Skeletal muscle tissue (tissue), 3 donors: ENCODE measurements at regions not wholly inside any gene's neighbourhood (a gene's known extent, or its start where the extent isn't known, plus 50 kb on each side); places are given as distances from the start of the nearest gene placed in this dataset.

Experiments used
- H3K27ac ChIP-seq: one replicate; pipeline ENCODE4 v1.7.0; 2013; ENCODE audit warnings: mild to moderate bottlenecking, low read depth, low read length, inconsistent platforms
- H3K27me3 ChIP-seq, 3 donors: one replicate each; pipeline ENCODE4 v1.7.0; 2013; ENCODE audit warnings: low read length in 3 of 3; ENCODE audit not compliant: control insufficient read depth in 3 of 3, insufficient read depth in 3 of 3
- H3K36me3 ChIP-seq, 3 donors: one replicate each; pipeline ENCODE4 v1.7.0; 2013; ENCODE audit warnings: low read length in 3 of 3; ENCODE audit not compliant: control insufficient read depth in 3 of 3, insufficient read depth in 3 of 3
- H3K4me1 ChIP-seq, 3 donors: one replicate each; pipeline ENCODE4 v1.7.0; 2013; ENCODE audit warnings: low read length in 3 of 3, mild to moderate bottlenecking in 3 of 3; ENCODE audit not compliant: control insufficient read depth in 3 of 3, insufficient read depth in 3 of 3
- H3K4me3 ChIP-seq, 3 donors: one replicate each; pipeline ENCODE4 v1.7.0; 2013; ENCODE audit warnings: low read length in 3 of 3
- H3K9ac ChIP-seq, 3 donors: one replicate each; pipeline ENCODE4 v1.7.0; 2013; ENCODE audit warnings: low read length in 3 of 3, mild to moderate bottlenecking in 3 of 3, moderate library complexity in 2 of 3, low read depth in 1 of 3
- H3K9me3 ChIP-seq, 3 donors: one replicate each; pipeline ENCODE4 v1.7.0; 2013; ENCODE audit warnings: low read length in 3 of 3; ENCODE audit not compliant: control insufficient read depth in 3 of 3
- donor health status: Osteomylitis.

GRCh38 chr6:146878168-146878951 is 279.6 kb downstream of the ADGB start:
- no peak overlapping the region for H3K27ac ChIP-seq
- H3K9me3 ChIP-seq, result no peaks in the 10 kb centered on the region
- peaks cover 0 to 8% (median 7%) of the 10 kb centered on the region in 3 donors for H3K4me1 ChIP-seq
- H3K36me3 ChIP-seq, result no peaks in the 10 kb centered on the region
- H3K9ac ChIP-seq, result no peak overlapping the region
- H3K4me3 ChIP-seq, result no peak overlapping the region
- H3K27me3 ChIP-seq, result no peaks in the 10 kb centered on the region

GRCh38 chr6:146878952-146879340 is 280.2 kb downstream of the ADGB start:
- no peaks in the 10 kb centered on the region for H3K27me3 ChIP-seq
- no peak overlapping the region for H3K4me3 ChIP-seq
- H3K9ac ChIP-seq, result no peak overlapping the region
- H3K36me3 ChIP-seq, result no peaks in the 10 kb centered on the region
- peaks cover 0 to 8% (median 7%) of the 10 kb centered on the region in 3 donors for H3K4me1 ChIP-seq
- no peaks in the 10 kb centered on the region for H3K9me3 ChIP-seq
- no peak overlapping the region for H3K27ac ChIP-seq

- Histone ChIP-seq H3K9ac (no peak overlapping the region), H3K36me3 (no peaks in the 10 kb centered on the region), H3K27ac (no peak overlapping the region), H3K4me3 (no peak overlapping the region), H3K27me3 (no peaks in the 10 kb centered on the region), H3K4me1 (peaks cover 0 to 8% (median 7%) of the 10 kb centered on the region in 3 donors), H3K9me3 (no peaks in the 10 kb centered on the region)
These were observed 280.8 kb downstream of the ADGB start for GRCh38 chr6:146879406-146880117.

- no peaks in the 10 kb centered on the region for H3K36me3 ChIP-seq
- H3K4me3 ChIP-seq, result no peak overlapping the region
- no peaks in the 10 kb centered on the region for H3K9me3 ChIP-seq
- no peaks in the 10 kb centered on the region for H3K27me3 ChIP-seq
- no peak overlapping the region for H3K27ac ChIP-seq
- H3K4me1 ChIP-seq, result peaks cover 0 to 8% (median 7%) of the 10 kb centered on the region in 3 donors
- no peak overlapping the region for H3K9ac ChIP-seq
These were observed 282.7 kb downstream of the ADGB start for GRCh38 chr6:146881228-146882181.

GRCh38 chr6:146883640-146884531 is 285.1 kb downstream of the ADGB start:
- no peaks in the 10 kb centered on the region for H3K27me3 ChIP-seq
- peaks cover 0 to 3% (median under 1%) of the 10 kb centered on the region in 3 donors for H3K4me1 ChIP-seq
- H3K27ac ChIP-seq, result no peak overlapping the region
- H3K36me3 ChIP-seq, result no peaks in the 10 kb centered on the region
- H3K9ac ChIP-seq, result no peak overlapping the region
- no peaks in the 10 kb centered on the region for H3K9me3 ChIP-seq
- no peak overlapping the region for H3K4me3 ChIP-seq

- Histone ChIP-seq H3K4me3 (no peak overlapping the region), H3K27ac (no peak overlapping the region), H3K9me3 (no peaks in the 10 kb centered on the region), H3K9ac (no peak overlapping the region), H3K36me3 (no peaks in the 10 kb centered on the region), H3K27me3 (no peaks in the 10 kb centered on the region), H3K4me1 (no peaks in the 10 kb centered on the region)
These were observed 286.0 kb downstream of the ADGB start for GRCh38 chr6:146884728-146885127.

GRCh38 chr6:146885708-146886457 is 287.1 kb downstream of the ADGB start:
- Histone ChIP-seq H3K27me3 (no peaks in the 10 kb centered on the region), H3K36me3 (no peaks in the 10 kb centered on the region), H3K9ac (no peak overlapping the region), H3K9me3 (no peaks in the 10 kb centered on the region), H3K27ac (no peak overlapping the region), H3K4me3 (no peak overlapping the region), H3K4me1 (no peaks in the 10 kb centered on the region)

GRCh38 chr6:146886587-146887446 is 288.0 kb downstream of the ADGB start:
- no peak overlapping the region for H3K9ac ChIP-seq
- no peaks in the 10 kb centered on the region for H3K4me1 ChIP-seq
- no peak overlapping the region for H3K4me3 ChIP-seq
- no peaks in the 10 kb centered on the region for H3K9me3 ChIP-seq
- no peak overlapping the region for H3K27ac ChIP-seq
- H3K36me3 ChIP-seq, result no peaks in the 10 kb centered on the region
- H3K27me3 ChIP-seq, result no peaks in the 10 kb centered on the region
